Skin of body (tissue), 1 donor: ENCODE measurements at regions not wholly inside any gene's neighbourhood (a gene's known extent, or its start where the extent isn't known, plus 50 kb on each side); places are given as distances from the start of the nearest gene placed in this dataset.

ENCODE experiments used
- DNase-seq: peaks from one replicate; lab custom pipeline; 2025; lab: John Stamatoyannopoulos, UW

DNA sequence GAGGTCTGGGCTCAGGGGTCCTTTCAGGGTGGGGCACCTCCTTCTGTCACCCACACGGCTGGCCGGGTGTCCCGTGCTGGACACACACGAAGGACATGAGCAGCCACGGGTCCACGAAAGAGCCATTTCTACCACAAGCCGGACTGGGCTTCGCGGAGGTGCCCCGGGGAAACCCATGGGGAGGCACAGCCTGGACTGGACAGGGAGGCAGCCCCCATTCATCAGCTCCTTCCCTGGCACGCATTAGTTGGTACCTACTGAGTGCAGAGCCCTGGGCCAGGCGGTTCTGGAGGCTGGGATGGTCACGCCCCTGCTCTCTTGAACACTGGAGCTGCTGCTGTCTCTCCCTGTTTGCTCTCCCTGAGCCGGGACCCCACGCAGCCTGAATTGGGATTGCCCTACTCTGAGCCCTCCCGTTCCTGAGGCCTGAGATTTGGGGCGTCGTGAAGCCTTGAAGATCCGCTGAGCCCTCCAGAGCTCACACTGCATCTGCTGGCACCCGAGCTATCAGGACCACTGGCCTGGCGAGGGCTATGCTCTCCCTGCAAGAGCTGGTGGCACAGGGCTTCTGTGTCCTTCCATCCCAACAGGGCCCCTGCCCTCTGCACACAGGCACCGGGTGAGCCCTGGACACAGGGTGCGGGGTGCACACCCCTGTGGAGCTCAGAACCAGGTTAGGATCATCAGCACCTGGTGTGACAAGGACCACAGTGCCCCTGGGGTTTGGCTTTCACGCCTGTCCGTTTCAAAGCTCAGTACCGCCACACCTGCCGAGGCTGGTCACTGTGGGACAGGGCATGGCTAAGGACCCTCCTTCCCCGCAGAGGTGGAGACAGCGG is 84.6 kb downstream of the MYEOV start:
- DNase-seq: no peak

DNA sequence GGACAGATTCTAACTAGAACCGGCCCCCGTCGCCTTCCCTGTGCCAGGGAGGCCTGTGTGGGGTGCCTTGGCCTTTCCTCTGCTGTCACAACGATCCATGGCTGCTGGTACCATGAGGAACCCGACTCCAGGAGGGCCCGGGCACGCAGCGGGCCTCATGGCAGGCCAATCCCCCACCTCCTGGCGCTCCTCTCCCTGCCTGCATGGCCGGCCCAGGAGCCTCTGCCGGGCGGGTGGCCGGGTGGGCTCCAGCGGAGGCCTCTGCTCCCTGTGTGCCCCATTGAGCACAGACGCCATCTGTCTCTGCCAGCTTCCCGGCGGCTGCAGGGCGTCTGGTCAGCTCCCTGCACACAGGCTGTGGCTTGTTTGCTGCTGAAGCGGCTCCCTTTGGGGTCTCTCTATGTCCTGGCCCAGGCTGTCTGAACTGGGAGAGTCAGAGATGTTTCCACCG is 86.5 kb downstream of the MYEOV start:
- no peak for DNase-seq

DNA sequence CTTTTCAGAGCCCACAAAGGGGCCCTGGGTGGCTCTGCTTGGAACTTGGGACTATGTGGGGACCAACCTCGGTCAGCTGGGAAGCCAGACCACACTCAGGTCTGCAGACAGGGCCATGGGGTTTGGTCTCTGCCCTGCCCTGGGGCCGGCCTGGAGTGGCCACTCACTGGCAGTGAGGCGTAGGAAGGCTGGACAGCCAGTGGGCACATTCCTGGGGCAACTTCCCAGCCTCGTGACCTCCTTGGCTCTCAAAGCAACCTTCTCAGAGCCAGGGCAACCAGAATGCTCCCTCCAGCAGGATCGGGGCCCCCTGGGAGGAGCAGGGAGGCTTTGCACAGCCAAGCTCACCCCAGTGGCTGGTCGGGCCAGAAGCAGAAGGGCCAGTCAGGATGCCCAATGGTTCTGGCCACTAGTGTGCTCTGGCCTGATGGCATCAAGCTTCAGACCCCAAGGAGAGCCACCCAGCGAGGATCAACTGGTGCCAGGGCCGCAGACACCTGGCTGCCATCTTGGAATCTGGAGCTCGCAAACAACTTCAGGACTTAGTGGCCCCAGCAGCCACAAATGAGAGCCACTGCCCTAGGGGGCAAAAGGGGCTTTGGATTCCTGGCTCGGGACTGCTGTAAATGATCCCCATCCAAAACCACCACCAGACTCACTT is 87.1 kb downstream of the MYEOV start:
- no peak for DNase-seq

DNA sequence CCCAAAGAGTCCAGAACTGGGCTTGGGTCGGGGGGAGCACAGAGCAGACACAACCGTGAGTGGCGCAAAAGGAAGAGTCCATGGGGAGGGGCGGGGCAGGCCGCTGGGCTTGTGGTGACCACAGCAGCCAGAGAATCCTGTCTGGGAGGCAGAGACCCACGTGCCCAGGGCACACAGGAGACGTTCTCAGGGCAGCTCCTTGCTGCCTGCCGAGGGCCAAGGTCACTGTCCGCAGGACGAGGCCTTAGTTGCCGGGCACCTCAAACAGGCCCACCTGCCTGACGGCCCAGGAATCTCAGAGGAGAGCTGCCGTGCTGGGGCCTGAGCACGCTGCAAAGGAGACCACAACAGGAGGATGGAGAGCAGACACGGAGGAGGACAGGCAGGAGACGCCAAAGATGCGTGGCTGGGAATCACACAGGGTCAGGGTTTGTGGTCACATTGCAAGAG is 87.8 kb downstream of the MYEOV start:
- DNase-seq: no peak

DNA sequence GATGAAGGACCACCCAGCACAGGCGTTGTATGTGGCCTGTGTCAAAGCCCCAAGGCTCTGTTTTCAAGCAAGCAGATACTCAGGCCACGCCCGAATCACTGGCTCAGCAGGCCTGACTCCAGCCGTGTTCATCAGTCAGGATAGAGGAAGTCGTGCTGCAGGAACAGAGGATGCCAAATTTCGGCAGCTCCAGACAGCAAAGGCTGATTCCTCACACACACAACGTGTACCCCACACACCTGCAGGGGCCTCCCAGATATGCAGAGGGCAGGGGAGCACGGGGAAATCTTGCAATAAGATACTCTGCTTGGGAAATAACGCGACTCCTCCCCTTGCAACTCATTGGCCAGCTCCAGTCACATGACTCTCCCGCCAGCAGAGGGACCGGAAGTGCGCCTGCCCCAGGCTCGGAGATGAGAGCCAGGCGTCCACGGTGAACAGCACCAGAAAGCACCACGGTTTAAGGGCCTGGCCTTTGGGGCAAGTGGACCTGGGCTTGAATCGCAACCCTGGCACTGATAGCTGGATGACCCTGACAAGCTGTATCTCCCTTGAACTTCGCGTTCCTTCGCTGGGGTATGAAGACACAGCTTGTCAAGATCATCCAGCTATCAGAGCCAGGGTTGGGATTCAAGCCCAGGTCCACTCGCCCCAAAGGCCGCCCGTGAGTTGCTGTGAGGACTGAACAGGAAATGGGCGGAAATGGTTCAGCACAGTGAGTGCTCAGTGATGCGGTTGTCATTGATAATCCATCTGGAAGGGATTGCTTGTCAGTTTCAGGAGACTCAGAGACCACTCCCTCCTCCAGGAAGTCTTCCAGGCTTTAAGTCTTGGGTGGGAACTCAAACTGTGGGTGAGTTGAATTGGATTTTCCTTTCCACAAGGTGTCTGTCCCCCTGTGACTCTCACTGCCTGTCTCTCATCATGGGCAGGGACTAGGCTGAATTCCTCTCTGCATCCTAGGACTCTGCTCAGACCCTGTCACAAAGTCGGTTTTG is 88.5 kb downstream of the MYEOV start:
- peak; percentile 3 for DNase-seq

DNA sequence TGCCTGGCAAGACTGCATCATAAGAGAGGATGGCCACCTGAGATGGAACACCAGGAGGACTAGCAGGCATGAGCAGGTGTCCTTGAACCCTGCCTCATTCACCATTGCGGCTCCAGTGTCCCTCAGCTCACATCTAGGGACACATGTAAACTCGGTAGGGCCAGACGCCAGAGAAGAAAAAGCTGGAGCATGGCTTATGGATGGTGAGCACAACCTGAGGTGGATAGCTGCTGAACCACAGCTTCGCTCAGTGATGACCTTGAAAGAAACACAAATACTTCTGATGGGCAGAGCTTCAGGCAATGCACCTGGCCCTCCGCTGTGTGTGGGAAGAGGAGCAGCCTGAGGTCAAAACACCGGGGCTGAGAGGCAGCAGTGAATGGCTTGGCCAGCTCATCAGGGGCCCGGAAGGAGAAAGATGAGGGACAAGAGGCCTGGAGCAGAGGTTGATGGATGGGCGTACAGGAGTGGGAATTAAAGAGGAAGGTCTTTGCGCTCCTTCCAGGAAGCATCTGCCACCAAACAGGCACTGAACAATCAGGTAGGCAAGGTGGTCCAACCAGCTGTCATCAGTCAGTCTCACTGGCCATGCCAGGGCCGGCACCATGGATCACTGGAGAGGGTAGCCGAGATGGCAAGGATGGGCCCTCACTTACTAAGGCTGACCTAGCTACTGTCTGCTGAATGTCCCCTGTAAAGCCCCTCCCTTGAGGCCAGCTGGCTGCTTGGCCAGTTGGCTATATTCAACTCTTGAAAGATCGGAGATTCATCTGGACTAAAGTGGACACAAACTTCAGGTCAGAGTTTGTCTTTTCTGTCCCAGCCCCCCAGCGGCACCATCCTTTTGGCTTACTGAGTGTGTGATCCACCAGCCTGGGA is 89.7 kb downstream of the MYEOV start:
- no peak for DNase-seq

DNA sequence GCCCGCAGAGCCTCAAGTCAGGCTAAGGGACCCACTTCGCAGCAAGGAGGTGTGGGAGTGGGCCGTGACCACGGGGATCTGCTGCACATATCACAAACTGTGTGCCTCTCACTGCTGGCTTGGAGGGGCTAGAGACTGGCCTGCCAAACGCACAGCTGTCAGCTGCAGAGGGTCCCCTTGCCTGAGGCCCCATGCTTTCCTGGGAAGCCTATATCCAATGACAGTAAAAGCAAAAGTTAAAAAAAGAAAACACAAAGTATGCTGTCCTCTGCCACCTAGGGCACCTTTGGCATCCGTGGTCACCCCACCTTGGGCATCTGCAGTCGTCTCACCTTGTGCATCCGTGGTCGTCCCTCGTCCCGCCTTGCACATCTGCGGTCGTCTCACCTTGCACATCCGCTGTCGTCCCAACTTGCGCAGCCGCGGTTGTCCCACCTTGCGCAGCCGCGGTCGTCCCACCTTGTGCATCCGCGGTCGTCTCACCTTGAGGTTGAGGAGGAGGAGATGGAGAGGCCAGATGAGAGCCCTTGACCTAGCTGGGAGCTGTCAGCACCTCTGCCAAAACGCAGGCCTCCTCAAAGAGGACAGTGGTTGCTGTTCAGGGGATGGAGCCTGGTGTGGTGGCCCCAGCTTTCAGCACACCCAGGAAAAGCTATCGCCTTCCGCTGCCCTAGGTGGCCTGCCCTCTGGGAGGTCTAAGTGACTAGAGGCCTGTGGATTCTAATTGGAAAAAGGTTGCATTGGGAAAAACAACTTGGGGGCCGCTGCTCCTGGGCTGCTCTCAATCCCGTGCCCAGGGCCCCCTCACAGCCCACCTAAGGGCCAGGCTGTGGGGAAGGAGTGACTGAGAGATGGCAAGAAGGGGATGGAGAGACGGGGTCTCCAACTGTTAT is 90.5 kb downstream of the MYEOV start:
- no peak for DNase-seq

DNA sequence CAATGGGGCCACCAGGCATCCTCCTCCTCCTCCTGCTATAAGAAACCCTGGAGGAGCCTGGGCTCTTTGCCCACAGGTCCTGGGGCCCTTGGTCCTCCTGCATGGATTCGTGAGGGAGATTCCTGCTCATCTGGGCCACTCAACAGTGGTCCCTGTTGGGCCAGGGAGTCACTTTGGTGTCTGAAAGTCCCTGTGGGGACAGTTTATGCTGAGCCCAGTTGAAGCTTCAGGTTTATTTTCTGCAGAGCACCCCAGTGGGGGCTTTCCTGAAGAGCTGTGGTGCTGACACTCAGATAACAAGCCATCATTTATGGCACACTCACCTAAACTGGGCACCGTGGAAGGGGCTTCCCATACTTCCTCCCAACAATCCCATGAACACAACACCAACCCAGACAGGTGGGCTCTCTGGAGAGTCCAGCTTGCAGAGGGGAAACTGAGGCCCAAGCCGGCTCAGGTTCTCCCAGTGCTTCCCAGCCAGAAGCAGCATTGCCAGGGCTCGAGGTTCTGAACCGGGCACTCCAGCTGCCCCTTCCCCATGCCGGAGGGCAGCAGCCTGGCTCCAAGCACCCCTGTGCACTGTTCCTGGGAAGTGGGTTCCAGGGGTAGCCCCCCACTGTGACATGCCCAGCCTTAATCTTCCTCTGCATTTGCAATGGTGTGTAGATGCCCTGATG is 91.3 kb downstream of the MYEOV start:
- no peak for DNase-seq

DNA sequence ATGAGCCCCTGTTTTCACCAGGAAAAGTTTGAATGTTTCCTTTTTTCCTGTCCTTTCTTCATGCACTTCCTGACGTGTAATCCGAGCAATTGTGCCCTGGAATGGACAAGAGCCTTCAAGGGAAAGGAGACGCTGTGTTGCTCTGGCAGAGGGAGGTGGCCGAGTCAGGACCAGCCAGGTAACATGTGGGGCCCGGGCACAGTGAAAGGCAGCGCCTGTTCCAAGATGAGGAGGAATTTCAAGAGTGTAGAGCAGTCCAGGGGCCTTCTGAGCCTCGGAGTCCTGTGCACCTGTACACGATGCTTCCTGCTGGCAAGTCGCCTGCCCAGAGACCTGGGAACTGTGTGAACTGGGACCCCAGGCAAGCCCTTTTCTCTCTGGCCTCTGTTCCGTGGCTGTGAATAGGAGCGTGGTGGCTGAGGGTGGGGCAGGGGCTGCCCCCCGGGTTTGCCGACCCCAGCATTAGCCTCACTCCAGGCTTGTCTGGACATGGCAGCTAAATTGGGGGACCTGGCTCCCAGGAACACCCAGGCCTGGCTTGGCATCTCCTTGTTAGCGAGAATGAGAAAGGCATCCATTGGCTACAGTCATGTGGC is 92.0 kb downstream of the MYEOV start:
- no peak for DNase-seq

DNA sequence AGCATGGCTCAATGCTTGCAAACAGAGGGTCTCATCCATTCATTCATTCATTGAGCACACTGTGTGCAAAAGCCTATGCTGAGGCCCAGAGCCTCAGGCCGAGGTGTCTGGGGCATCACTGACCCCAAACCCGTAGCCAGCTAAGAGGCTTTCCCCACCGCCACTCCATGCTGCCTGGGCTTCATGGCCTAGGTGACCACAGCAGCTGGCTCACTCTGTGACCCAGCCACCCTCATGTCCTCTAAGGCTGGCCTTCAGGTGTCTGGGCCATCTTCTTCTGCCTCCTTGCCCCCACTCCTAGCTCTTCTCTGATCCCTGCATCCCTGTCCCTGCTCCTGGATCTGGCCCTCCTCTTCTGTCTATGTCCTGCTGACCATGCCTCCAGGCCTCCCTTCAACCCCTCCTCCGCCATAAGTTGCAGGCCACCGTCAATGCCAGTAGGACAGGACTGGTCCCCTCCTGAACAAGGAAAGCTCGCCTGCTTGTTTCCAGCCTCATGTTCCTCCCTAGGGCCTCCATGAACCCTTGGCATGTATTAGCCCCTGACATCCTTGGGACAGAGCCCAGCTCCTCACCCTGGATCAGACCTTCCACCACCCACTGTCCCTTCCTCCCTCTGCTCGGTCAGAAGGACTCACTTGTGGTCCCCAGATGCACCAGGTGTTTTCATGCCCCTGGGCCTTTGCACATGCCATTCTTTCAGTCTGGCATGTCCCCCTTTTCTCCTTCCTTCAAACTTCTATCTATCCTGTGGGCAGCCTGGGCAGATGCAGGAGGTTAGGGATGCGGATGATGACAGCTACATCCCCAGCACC is 92.8 kb downstream of the MYEOV start:
- no peak for DNase-seq

DNA sequence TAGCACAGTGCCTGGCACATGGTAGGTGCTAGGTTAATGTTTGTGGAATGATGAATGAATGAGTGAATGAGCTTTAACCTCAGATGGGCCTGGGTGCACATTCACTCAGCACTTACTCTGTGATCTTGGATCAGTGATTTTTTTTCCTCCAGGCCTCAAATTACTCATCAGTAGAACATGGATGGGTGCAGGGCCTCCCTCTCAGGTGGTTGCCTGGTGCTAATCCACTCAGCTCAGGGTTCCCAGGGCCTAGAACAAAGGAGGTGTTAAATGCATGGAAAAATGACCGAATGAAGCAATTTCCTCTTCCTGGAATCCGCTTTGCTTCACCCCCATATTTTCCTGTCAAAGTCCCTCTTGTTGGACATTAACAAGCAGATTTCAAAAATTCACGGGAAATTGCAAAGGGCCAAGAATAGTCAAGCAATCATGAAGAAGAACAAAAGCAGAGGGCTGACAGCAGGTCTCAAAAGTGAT is 93.5 kb downstream of the MYEOV start:
- DNase-seq: peak; percentile 20

DNA sequence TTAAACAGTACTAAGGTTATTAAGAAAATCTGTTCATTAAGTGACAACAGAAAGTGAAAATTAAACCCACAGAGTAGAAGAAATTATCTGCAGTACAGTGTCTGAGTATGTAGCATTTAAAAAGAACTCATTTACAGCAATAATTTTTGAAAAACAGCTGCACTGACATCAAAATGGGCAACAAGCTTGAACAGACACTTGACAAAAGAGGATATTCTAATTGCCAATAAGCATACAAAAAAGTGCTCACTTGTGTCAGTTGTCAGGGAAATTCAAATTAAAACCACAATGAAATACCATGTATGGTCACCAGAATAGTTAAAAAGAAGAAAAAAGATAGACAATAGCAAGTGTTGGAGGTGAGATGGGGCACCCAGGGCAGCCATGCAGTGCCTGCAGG is 93.3 kb upstream of the LINC01488 start:
- DNase-seq: no peak

DNA sequence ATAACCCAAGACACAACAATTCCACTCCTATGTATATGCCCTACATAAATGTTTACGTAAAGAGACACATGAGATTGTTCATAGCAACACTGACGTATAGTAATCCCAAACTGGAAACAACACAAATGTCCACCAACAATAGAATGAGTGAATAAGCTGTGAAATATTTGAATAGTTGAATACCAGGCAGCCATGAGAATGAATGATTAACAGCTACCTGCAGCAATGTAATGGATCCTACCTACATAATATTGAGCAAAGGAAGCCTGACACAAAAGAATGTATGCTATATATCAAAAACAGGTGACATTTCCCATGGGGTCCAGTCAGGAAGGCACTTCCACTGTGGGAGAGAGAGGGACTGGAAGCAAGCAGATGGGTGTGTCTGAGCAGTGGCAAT is 92.8 kb upstream of the LINC01488 start:
- DNase-seq: no peak

DNA sequence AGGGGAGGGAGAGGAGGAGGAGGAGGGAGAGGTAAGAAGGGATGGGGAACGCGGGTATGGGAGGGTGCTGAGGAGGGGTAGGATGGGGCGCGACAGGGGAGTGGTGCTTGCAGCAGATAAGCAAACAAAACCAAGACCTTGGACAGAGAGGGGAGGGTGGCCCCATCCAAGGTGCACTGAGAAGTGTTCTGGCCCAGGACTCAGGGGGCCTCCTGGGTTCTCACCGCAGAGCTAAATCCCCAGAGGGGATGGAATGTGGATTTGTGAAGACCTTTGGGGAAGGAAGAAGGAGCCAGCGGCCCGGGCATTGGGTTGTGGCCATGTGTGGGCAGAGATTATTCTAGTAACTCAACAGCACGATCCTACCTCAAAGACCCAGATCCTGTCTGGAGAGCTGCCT is 90.9 kb upstream of the LINC01488 start:
- DNase-seq: no peak

DNA sequence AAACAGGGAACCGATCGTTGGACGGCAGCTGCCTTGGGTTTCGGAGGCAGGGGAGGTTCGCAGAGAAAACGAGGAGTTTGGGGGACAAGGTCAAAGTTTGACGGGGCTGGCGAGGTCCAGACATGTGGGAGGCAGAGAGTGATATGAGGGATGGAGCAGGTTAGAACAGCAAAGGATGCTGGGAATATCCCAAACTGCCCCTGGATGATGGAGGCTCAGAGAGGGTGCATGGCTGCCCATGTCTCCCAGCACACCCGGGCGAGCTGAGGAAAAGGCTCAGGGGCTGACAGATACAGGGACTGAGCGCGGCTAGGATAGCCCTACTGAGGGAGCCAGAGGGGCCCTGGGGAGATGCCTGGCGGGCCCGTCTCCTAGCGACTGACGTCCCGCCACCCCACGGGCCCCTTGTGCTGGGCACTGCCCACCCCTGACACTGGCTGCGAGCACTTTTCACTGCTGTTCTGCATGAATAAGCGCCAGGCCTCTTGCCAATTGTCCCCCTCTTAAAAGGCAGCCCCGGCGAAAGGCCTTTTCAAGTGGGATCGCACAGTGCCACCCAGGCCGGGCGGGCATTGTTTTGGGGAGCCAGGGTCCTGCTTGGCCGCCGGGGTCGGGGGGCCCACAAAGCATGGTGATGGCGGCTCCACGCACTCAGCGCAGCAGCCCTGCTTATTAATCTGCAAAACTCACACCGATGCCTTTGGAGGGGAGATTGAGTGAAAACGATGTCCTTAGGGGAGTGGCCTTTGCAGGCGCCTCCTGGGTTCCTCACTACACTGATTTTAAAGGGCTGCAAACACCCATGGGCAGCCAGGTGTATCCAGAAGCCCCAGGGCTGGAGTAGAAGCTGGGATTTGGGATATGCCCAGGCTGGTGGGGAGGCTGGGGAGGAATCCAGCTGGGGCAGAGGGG is 90.0 kb upstream of the LINC01488 start:
- no peak for DNase-seq

DNA sequence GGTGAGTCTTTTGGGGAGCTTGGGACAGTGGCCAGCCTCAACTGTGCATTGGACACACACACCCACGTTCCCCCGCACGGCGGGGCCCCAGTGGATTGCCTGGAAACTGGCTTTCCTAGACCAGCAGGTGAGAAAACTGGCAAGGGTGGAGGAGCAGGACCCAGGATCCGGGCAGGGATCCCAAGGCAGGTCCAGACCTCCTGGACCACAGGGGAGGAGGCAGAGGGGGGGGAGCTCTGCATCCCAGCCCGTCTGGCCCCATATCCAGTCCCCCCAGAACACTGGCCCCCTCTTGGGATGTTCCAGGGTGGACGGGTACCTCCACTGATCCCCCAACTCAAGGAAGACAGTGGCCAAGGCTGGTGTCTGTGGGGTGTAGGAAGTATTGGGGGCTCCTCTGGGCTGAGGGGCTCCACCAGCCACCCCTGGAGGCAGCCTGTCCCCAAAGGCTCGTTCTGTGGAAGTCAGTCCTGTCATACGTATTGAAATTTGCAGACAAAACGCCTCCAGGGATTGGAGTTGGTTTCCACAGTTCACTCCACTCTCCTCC is 89.3 kb upstream of the LINC01488 start:
- no peak for DNase-seq
